SK-N-SH (cell line): ENCODE measurements at regions not wholly inside any gene's neighbourhood (a gene's known extent, or its start where the extent isn't known, plus 50 kb on each side); places are given as distances from the start of the nearest gene placed in this dataset.

Experiments used
- CTCF ChIA-PET: fragments of 300-600, 350-600 bp; formaldehyde crosslinking; extraction: SDS; loops from one replicate; lab custom pipeline; 2021; lab: Yijun Ruan, JAX
- POLR2A ChIA-PET: fragments of 350-600 bp; sonication (Branson Sonifier 250); formaldehyde crosslinking; extraction: SDS; loops from one replicate; lab custom pipeline; 2020; ENCODE audit warnings: antibody characterized with exemption, inconsistent platforms; lab: Yijun Ruan, JAX
- DNase-seq: peaks from one replicate; pipeline ENCODE4 v3.0.0; 2012
- H2AFZ ChIP-seq: fragments of 200-600 bp; sonication (generic); 2 replicates; pipeline ENCODE4 v1.8.1; 2016; ENCODE audit warnings: antibody characterized with exemption, mild to moderate bottlenecking, low read depth
- H3F3A ChIP-seq: fragments of 200-600 bp; sonication (generic); replicated peaks from 2 replicates; pipeline ENCODE3; 2016; ENCODE audit warnings: antibody characterized with exemption, mild to moderate bottlenecking; ENCODE audit not compliant: insufficient read depth
- H3K27ac ChIP-seq, 2 experiments: fragments of 200-500 bp in 1 of 2; fragments of 200-600 bp in 1 of 2; sonication (Bioruptor generic) in 1 of 2; sonication (generic), shearing (Covaris generic) in 1 of 2; 2 replicates each; pipeline versions ENCODE4 v1.5.1 to v1.6.1; 2014 to 2016; ENCODE audit warnings: low read depth in 2 of 2, inconsistent platforms in 1 of 2, low read length in 1 of 2, mild to moderate bottlenecking in 1 of 2, mixed read lengths in 1 of 2
- H3K27me3 ChIP-seq: fragments of 200-600 bp; sonication (generic), shearing (Covaris generic); 2 replicates; pipeline ENCODE4 v1.6.1; 2016; ENCODE audit warnings: mixed run types; ENCODE audit not compliant: insufficient read depth
- H3K36me3 ChIP-seq, 2 experiments: fragments of 200-500 bp in 1 of 2; fragments of 200-600 bp in 1 of 2; sonication (Bioruptor generic) in 1 of 2; sonication (generic) in 1 of 2; replicated peaks in 1 of 2; 2 replicates each; pipeline versions ENCODE3 to v1.5.1; 2014 to 2016; ENCODE audit warnings: low read length in 1 of 2, mild to moderate bottlenecking in 1 of 2; ENCODE audit not compliant: insufficient read depth in 2 of 2, control insufficient read depth in 1 of 2
- H3K4me1 ChIP-seq, 2 experiments: fragments of 200-500 bp in 1 of 2; fragments of 200-600 bp in 1 of 2; sonication (Bioruptor generic) in 1 of 2; sonication (generic), shearing (Covaris generic) in 1 of 2; 2 replicates each; pipeline versions ENCODE4 v1.5.1 to v1.6.1; 2014 to 2016; ENCODE audit warnings: low read depth in 1 of 2, low read length in 1 of 2, mixed run types in 1 of 2; ENCODE audit not compliant: insufficient read depth in 2 of 2, control insufficient read depth in 1 of 2
- H3K4me2 ChIP-seq: fragments of 200-600 bp; sonication (generic), shearing (Covaris generic); 2 replicates; pipeline ENCODE4 v1.6.1; 2017; ENCODE audit warnings: mixed run types
- H3K4me3 ChIP-seq, 2 experiments: fragments of 200-500 bp in 1 of 2; fragments of 200-600 bp in 1 of 2; sonication (Bioruptor generic) in 1 of 2; sonication (generic), shearing (Covaris generic) in 1 of 2; 2 replicates each; pipeline versions ENCODE4 v1.5.1 to v1.8.1; 2014 to 2016; ENCODE audit warnings: low read depth in 2 of 2, inconsistent platforms in 1 of 2, low read length in 1 of 2, mild to moderate bottlenecking in 1 of 2, mixed read lengths in 1 of 2, moderate library complexity in 1 of 2
- H3K79me2 ChIP-seq: fragments of 200-600 bp; sonication (generic); 2 replicates; pipeline ENCODE4 v1.8.1; 2017; ENCODE audit warnings: mild to moderate bottlenecking; ENCODE audit not compliant: insufficient read depth
- H3K9ac ChIP-seq: fragments of 200-600 bp; sonication (generic); 2 replicates; pipeline ENCODE4 v1.6.1; 2017; ENCODE audit warnings: mixed run types
- H3K9me2 ChIP-seq: fragments of 200-600 bp; sonication (generic); 2 replicates; pipeline ENCODE4 v1.6.1; 2017; ENCODE audit warnings: mixed run types
- H3K9me3 ChIP-seq: fragments of 200-600 bp; sonication (generic); 2 replicates; pipeline ENCODE4 v1.6.1; 2017; ENCODE audit warnings: mixed run types, mild to moderate bottlenecking, moderate library complexity
- H4K20me1 ChIP-seq: fragments of 200-600 bp; sonication (generic); 2 replicates; pipeline ENCODE4 v1.6.1; 2017; ENCODE audit warnings: mild to moderate bottlenecking, mixed run types; ENCODE audit not compliant: insufficient read depth
- CHD2 ChIP-seq: fragments of 150-350 bp; IDR thresholded peaks from 2 replicates; pipeline ENCODE4 v1.6.1; 2018; ENCODE audit warnings: low read length; ENCODE audit not compliant: partially characterized antibody
- ELF1 ChIP-seq: IDR thresholded peaks from 2 replicates; pipeline ENCODE4 v1.4.0; 2012
- FOSL2 ChIP-seq: IDR thresholded peaks from 2 replicates; pipeline ENCODE4 v1.4.0; 2012; ENCODE audit warnings: low read depth, mild to moderate bottlenecking, moderate library complexity, borderline replicate concordance
- MEF2A ChIP-seq: IDR thresholded peaks from 2 replicates; pipeline ENCODE4 v1.4.0; 2012; ENCODE audit warnings: low read depth, borderline replicate concordance
- MXI1 ChIP-seq: IDR thresholded peaks from 2 replicates; pipeline ENCODE4 v1.6.1; 2012; ENCODE audit warnings: mild to moderate bottlenecking, low read depth, low read length, improper control_type of control experiment
- PBX3 ChIP-seq: IDR thresholded peaks from 2 replicates; pipeline ENCODE4; 2012
- RAD21 ChIP-seq: IDR thresholded peaks from 2 replicates; pipeline ENCODE4 v1.6.1; 2012; ENCODE audit warnings: mild to moderate bottlenecking, low read length
- RCOR1 ChIP-seq: fragments of 150-350 bp; IDR thresholded peaks from 2 replicates; pipeline ENCODE4 v1.6.1; 2017; ENCODE audit warnings: antibody characterized with exemption, low read length
- RFX5 ChIP-seq: IDR thresholded peaks from 2 replicates; pipeline ENCODE4 v1.6.1; 2012; ENCODE audit warnings: mild to moderate bottlenecking, improper control_type of control experiment, low read length
- RXRA ChIP-seq: IDR thresholded peaks from 2 replicates; pipeline ENCODE4 v1.4.0; 2012; ENCODE audit warnings: low read depth, mild to moderate bottlenecking, borderline replicate concordance
- SIN3A ChIP-seq: IDR thresholded peaks from 2 replicates; pipeline ENCODE4 v1.6.1; 2012; ENCODE audit warnings: low read depth, mild to moderate bottlenecking, low read length, moderate library complexity, borderline replicate concordance
- SMC3 ChIP-seq: IDR thresholded peaks from 2 replicates; pipeline ENCODE4 v1.6.1; 2012; ENCODE audit warnings: low read depth, low read length, improper control_type of control experiment
- TCF12 ChIP-seq: IDR thresholded peaks from 2 replicates; pipeline ENCODE4 v1.4.0; 2012
- YY1 ChIP-seq: IDR thresholded peaks from 2 replicates; pipeline ENCODE4 v1.4.0; 2012; ENCODE audit warnings: low read depth, mild to moderate bottlenecking
- WGBS: methylation state at CpG from one replicate; pipeline ENCODE4 v1.1.6; 2017; ENCODE audit warnings: low lambda C conversion rate; 5-methylcytosine and 5-hydroxymethylcytosine counted together
- TF ChIP-seq, protein P1 (sequence below): IDR thresholded peaks from 2 replicates; pipeline ENCODE4 v1.4.0; 2012; ENCODE audit warnings: low read depth
- TF ChIP-seq, protein P2 (sequence below): fragments of 200-600 bp; sonication (generic); IDR thresholded peaks from 2 replicates; pipeline ENCODE4 v1.6.1; 2017; ENCODE audit warnings: antibody characterized with exemption, mild to moderate bottlenecking, moderate library complexity
- TF ChIP-seq, protein P3 (sequence below): IDR thresholded peaks from 2 replicates; pipeline ENCODE4 v1.4.0; 2012; ENCODE audit warnings: low read depth, borderline replicate concordance

DNA sequence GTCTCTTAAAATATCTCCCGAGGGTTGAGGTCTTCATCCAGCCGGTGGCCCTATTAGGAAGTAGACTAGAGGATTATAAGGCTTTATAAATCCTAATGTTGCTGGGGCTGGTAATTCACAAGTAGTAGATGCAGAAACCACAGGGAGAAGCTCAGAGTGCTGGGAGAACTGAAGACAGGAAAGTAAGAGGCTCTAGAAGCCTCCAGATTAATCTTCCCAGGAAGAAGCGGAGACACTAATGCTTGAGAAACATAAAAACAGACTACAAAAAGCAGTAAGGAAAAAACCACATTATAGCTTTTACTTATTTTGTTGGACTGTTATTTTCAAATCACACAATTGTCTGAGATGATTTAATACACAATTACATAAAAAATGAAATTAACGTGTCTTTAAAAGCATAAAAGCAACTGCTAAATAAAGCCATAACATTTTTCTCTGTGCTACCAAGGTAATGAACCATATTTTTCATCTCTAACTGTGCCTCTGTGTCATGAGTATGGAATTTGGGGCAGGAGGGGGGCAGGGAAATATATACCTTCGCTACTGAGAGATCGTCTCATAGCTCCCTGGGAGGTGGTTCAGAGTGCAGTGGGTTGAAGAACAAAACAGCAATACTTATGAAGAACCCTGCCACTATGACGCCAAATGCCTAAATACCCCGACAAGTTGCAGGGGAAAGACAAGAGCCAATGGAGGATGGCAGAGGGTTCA is 806.2 kb upstream of the WWC1 start:
- POLR2A ChIA-PET = no interaction called here
- no peak overlapping the region for H2AFZ ChIP-seq

More for the DNA sequence above, 806.2 kb upstream of the WWC1 start:
- TF ChIP-seq MEF2A (no peak), CHD2 (no peak), TCF12 (no peak), PBX3 (no peak), MXI1 (no peak), SMC3 (no peak), RFX5 (no peak), YY1 (no peak), RCOR1 (no peak), RXRA (no peak), SIN3A (no peak), FOSL2 (no peak), RAD21 (no peak), ELF1 (no peak)
- TF ChIP-seq, protein P1, sequence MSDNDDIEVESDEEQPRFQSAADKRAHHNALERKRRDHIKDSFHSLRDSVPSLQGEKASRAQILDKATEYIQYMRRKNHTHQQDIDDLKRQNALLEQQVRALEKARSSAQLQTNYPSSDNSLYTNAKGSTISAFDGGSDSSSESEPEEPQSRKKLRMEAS = no peak
- TF ChIP-seq, protein P2, sequence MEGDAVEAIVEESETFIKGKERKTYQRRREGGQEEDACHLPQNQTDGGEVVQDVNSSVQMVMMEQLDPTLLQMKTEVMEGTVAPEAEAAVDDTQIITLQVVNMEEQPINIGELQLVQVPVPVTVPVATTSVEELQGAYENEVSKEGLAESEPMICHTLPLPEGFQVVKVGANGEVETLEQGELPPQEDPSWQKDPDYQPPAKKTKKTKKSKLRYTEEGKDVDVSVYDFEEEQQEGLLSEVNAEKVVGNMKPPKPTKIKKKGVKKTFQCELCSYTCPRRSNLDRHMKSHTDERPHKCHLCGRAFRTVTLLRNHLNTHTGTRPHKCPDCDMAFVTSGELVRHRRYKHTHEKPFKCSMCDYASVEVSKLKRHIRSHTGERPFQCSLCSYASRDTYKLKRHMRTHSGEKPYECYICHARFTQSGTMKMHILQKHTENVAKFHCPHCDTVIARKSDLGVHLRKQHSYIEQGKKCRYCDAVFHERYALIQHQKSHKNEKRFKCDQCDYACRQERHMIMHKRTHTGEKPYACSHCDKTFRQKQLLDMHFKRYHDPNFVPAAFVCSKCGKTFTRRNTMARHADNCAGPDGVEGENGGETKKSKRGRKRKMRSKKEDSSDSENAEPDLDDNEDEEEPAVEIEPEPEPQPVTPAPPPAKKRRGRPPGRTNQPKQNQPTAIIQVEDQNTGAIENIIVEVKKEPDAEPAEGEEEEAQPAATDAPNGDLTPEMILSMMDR = no peak
- TF ChIP-seq, protein P3, sequence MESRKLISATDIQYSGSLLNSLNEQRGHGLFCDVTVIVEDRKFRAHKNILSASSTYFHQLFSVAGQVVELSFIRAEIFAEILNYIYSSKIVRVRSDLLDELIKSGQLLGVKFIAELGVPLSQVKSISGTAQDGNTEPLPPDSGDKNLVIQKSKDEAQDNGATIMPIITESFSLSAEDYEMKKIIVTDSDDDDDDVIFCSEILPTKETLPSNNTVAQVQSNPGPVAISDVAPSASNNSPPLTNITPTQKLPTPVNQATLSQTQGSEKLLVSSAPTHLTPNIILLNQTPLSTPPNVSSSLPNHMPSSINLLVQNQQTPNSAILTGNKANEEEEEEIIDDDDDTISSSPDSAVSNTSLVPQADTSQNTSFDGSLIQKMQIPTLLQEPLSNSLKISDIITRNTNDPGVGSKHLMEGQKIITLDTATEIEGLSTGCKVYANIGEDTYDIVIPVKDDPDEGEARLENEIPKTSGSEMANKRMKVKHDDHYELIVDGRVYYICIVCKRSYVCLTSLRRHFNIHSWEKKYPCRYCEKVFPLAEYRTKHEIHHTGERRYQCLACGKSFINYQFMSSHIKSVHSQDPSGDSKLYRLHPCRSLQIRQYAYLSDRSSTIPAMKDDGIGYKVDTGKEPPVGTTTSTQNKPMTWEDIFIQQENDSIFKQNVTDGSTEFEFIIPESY = no peak
- TF ChIP-seq, all 33 proteins: peak for 0
- H3K9ac ChIP-seq = no peak overlapping the region
- H3F3A ChIP-seq = no peaks in the 10 kb centered on the region
- no peaks in the 10 kb centered on the region; a peak in 1 of 4 replicates for H3K4me1 ChIP-seq
- H3K4me2 ChIP-seq = no peak overlapping the region
- H3K27ac ChIP-seq = no peak overlapping the region
- H3K9me2 ChIP-seq = no peaks in the 10 kb centered on the region
- no peaks in the 10 kb centered on the region for H3K79me2 ChIP-seq
- no peak overlapping the region for H3K4me3 ChIP-seq
- H4K20me1 ChIP-seq = no peaks in the 10 kb centered on the region
- no peak for DNase-seq
- CTCF ChIA-PET = no interaction called here
- H3K36me3 ChIP-seq = no peaks in the 10 kb centered on the region
- 62% methylated on average over 8 of the region's 8 CpGs for WGBS
- H3K27me3 ChIP-seq = no peaks in the 10 kb centered on the region
- H3K9me3 ChIP-seq = no peaks in the 10 kb centered on the region
